WTC11 (cell line): ENCODE measurements at regions not wholly inside any gene's neighbourhood (a gene's known extent, or its start where the extent isn't known, plus 50 kb on each side); places are given as distances from the start of the nearest gene placed in this dataset.

Experiments
- CREB1 ChIP-seq: sonication (generic); formaldehyde crosslinking; IDR thresholded peaks from 2 replicates; pipeline ENCODE4 v1.8.0; 2023; ENCODE audit warnings: mild to moderate bottlenecking, missing genetic modification reagents
- KAT7 ChIP-seq: sonication (generic); formaldehyde crosslinking; IDR thresholded peaks from 2 replicates; pipeline ENCODE4 v1.8.1; 2023; ENCODE audit warnings: missing genetic modification reagents, mild to moderate bottlenecking, borderline replicate concordance
- MYBL2 ChIP-seq: sonication (generic); formaldehyde crosslinking; IDR thresholded peaks from 2 replicates; pipeline ENCODE4 v1.8.1; 2023; ENCODE audit warnings: mild to moderate bottlenecking, moderate library complexity, missing genetic modification reagents
- ZNF263 ChIP-seq: sonication (generic); formaldehyde crosslinking; IDR thresholded peaks from 2 replicates; pipeline ENCODE4 v1.8.1; 2022; ENCODE audit warnings: low read depth, mild to moderate bottlenecking, moderate library complexity, missing genetic modification reagents
- TF ChIP-seq, protein P1 (sequence below): sonication (generic); formaldehyde crosslinking; IDR thresholded peaks from 2 replicates; pipeline ENCODE4 v1.8.0; 2022; ENCODE audit warnings: mild to moderate bottlenecking, missing genetic modification reagents
- TF ChIP-seq, protein P2 (sequence below): fragments of 200-600 bp; IDR thresholded peaks from 2 replicates; pipeline ENCODE4 v1.8.0; 2022; ENCODE audit warnings: antibody characterized with exemption
- TF ChIP-seq, protein P3 (sequence below): sonication (generic); formaldehyde crosslinking; IDR thresholded peaks from 2 replicates; pipeline ENCODE4 v1.8.1; 2023; ENCODE audit warnings: mild to moderate bottlenecking, missing genetic modification reagents, borderline replicate concordance
- TF ChIP-seq, protein P4 (sequence below): sonication (generic); formaldehyde crosslinking; IDR thresholded peaks from 2 replicates; pipeline ENCODE4 v1.8.1; 2023; ENCODE audit warnings: mild to moderate bottlenecking, moderate library complexity, missing genetic modification reagents

DNA sequence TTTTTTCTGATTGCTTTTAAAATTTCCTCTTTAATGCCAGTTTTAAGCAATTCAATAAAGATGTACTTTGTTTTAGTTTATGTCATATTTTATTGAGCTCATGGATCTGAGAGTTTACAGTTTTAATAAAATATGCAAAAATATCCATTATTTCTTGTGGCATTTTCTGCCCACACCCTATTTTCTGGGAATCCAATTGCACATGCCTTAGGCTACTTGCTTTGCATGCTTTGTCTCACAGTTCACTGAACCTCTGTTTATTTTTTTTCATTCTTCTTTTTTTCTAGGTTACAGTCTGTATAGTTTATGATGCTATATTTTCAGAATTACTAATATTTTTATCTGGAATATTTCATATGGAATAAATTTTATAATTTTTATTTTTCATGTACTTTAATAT is 1258.0 kb downstream of the FSCB start:
- TF ChIP-seq MYBL2 (no peak), ZNF263 (no peak), KAT7 (CRISPR knock-in tag) (no peak), CREB1 (CRISPR knock-in tag) (no peak)
- TF ChIP-seq, protein P1, sequence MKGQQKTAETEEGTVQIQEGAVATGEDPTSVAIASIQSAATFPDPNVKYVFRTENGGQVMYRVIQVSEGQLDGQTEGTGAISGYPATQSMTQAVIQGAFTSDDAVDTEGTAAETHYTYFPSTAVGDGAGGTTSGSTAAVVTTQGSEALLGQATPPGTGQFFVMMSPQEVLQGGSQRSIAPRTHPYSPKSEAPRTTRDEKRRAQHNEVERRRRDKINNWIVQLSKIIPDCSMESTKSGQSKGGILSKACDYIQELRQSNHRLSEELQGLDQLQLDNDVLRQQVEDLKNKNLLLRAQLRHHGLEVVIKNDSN (CRISPR knock-in tag), result no peak
- TF ChIP-seq, protein P2, sequence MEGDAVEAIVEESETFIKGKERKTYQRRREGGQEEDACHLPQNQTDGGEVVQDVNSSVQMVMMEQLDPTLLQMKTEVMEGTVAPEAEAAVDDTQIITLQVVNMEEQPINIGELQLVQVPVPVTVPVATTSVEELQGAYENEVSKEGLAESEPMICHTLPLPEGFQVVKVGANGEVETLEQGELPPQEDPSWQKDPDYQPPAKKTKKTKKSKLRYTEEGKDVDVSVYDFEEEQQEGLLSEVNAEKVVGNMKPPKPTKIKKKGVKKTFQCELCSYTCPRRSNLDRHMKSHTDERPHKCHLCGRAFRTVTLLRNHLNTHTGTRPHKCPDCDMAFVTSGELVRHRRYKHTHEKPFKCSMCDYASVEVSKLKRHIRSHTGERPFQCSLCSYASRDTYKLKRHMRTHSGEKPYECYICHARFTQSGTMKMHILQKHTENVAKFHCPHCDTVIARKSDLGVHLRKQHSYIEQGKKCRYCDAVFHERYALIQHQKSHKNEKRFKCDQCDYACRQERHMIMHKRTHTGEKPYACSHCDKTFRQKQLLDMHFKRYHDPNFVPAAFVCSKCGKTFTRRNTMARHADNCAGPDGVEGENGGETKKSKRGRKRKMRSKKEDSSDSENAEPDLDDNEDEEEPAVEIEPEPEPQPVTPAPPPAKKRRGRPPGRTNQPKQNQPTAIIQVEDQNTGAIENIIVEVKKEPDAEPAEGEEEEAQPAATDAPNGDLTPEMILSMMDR, result no peak
- TF ChIP-seq, protein P3, sequence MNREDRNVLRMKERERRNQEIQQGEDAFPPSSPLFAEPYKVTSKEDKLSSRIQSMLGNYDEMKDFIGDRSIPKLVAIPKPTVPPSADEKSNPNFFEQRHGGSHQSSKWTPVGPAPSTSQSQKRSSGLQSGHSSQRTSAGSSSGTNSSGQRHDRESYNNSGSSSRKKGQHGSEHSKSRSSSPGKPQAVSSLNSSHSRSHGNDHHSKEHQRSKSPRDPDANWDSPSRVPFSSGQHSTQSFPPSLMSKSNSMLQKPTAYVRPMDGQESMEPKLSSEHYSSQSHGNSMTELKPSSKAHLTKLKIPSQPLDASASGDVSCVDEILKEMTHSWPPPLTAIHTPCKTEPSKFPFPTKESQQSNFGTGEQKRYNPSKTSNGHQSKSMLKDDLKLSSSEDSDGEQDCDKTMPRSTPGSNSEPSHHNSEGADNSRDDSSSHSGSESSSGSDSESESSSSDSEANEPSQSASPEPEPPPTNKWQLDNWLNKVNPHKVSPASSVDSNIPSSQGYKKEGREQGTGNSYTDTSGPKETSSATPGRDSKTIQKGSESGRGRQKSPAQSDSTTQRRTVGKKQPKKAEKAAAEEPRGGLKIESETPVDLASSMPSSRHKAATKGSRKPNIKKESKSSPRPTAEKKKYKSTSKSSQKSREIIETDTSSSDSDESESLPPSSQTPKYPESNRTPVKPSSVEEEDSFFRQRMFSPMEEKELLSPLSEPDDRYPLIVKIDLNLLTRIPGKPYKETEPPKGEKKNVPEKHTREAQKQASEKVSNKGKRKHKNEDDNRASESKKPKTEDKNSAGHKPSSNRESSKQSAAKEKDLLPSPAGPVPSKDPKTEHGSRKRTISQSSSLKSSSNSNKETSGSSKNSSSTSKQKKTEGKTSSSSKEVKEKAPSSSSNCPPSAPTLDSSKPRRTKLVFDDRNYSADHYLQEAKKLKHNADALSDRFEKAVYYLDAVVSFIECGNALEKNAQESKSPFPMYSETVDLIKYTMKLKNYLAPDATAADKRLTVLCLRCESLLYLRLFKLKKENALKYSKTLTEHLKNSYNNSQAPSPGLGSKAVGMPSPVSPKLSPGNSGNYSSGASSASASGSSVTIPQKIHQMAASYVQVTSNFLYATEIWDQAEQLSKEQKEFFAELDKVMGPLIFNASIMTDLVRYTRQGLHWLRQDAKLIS, result no peak
- TF ChIP-seq, protein P4, sequence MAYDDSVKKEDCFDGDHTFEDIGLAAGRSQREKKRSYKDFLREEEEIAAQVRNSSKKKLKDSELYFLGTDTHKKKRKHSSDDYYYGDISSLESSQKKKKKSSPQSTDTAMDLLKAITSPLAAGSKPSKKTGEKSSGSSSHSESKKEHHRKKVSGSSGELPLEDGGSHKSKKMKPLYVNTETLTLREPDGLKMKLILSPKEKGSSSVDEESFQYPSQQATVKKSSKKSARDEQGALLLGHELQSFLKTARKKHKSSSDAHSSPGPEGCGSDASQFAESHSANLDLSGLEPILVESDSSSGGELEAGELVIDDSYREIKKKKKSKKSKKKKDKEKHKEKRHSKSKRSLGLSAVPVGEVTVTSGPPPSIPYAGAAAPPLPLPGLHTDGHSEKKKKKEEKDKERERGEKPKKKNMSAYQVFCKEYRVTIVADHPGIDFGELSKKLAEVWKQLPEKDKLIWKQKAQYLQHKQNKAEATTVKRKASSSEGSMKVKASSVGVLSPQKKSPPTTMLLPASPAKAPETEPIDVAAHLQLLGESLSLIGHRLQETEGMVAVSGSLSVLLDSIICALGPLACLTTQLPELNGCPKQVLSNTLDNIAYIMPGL (CRISPR knock-in tag), result no peak
